BE2C (cell line): ENCODE measurements at regions not wholly inside any gene's neighbourhood (a gene's known extent, or its start where the extent isn't known, plus 50 kb on each side); places are given as distances from the start of the nearest gene placed in this dataset.

Experiments
- DNase-seq: peaks from one replicate; pipeline ENCODE4 v3.0.0-alpha.2; 2020
- H3K27me3 ChIP-seq: fragments of 250-450 bp; sonication (Bioruptor Pico); 2 replicates; pipeline ENCODE4 v1.5.1; 2020; ENCODE audit warnings: mild to moderate bottlenecking
- H3K36me3 ChIP-seq: fragments of 250-450 bp; sonication (Bioruptor Pico); 2 replicates; pipeline ENCODE4 v1.5.1; 2020; ENCODE audit warnings: mild to moderate bottlenecking
- H3K4me1 ChIP-seq: fragments of 250-450 bp; sonication (Bioruptor Pico); 2 replicates; pipeline ENCODE4 v1.5.1; 2020
- H3K4me3 ChIP-seq: 2 replicates; pipeline ENCODE4 v1.5.1; 2011; ENCODE audit warnings: low read depth, low read length
- H3K9me3 ChIP-seq: fragments of 250-450 bp; sonication (Bioruptor Pico); 2 replicates; pipeline ENCODE4 v1.5.1; 2020
- TF ChIP-seq, protein P1 (sequence below): IDR thresholded peaks from 2 replicates; pipeline ENCODE4 v1.5.1; 2012; ENCODE audit warnings: mild to moderate bottlenecking, low read depth, low read length

DNA sequence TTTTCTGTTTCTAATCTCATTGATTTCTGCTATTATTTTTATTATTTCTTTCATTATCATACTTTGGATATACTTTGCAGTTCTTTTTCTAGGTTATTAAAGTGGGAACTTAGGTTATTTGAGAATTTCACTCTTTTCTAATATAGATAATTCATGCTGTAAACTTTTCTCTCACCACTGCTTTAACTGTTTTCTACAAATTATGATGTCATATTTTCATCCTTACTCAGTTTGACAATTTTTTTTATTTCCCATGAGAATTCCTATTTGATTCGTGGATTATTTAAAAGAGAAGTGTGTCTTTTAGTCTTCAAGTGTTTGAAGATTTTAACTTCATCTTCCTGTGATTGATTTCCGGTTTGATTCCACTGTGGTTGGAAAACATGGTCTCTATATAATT, 336.8 kb upstream of the SALL1 start:
- TF ChIP-seq, protein P1, sequence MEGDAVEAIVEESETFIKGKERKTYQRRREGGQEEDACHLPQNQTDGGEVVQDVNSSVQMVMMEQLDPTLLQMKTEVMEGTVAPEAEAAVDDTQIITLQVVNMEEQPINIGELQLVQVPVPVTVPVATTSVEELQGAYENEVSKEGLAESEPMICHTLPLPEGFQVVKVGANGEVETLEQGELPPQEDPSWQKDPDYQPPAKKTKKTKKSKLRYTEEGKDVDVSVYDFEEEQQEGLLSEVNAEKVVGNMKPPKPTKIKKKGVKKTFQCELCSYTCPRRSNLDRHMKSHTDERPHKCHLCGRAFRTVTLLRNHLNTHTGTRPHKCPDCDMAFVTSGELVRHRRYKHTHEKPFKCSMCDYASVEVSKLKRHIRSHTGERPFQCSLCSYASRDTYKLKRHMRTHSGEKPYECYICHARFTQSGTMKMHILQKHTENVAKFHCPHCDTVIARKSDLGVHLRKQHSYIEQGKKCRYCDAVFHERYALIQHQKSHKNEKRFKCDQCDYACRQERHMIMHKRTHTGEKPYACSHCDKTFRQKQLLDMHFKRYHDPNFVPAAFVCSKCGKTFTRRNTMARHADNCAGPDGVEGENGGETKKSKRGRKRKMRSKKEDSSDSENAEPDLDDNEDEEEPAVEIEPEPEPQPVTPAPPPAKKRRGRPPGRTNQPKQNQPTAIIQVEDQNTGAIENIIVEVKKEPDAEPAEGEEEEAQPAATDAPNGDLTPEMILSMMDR: no peak
- H3K4me3 ChIP-seq: no peak overlapping the region
- H3K36me3 ChIP-seq: no peaks in the 10 kb centered on the region
- H3K9me3 ChIP-seq: no peaks in the 10 kb centered on the region
- DNase-seq: no peak
- H3K27me3 ChIP-seq: no peaks in the 10 kb centered on the region
- H3K4me1 ChIP-seq: no peaks in the 10 kb centered on the region

DNA sequence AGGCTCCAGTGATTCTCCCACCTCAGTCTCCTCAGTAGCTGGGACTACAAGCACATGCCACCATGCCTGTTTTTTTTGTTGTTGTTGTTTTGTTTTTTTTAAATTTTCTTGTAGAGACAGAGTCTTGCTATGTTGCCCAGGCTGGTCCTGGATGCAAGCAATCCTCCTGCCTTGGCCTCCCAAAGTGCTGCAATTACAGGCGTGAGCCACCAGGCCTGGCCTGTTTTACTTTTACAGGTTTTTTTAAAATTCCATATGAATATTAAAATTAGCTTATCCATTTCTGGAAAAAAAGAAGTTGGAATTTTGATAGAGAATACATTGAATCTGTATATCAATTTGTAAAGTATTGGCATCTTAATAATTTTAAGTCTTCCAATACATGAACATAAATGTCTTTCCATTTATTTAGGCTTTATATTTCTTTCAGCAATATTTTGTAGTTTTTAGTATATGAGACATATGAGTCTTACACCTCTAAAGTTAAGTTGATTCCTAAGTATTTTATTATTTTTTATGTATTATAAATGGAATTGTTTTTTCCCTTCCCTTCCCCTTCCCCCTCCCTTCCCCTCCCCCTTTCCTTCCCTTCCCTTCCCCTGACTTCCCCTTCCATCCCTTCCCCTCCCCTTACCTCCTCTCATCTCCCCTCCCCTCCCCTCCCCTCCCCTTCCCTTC, 323.5 kb upstream of the SALL1 start:
- no peaks in the 10 kb centered on the region for H3K4me1 ChIP-seq
- no peaks in the 10 kb centered on the region for H3K36me3 ChIP-seq
- DNase-seq: no peak
- TF ChIP-seq, protein P1: no peak
- no peaks in the 10 kb centered on the region for H3K27me3 ChIP-seq
- H3K4me3 ChIP-seq: no peak overlapping the region
- no peaks in the 10 kb centered on the region for H3K9me3 ChIP-seq

DNA sequence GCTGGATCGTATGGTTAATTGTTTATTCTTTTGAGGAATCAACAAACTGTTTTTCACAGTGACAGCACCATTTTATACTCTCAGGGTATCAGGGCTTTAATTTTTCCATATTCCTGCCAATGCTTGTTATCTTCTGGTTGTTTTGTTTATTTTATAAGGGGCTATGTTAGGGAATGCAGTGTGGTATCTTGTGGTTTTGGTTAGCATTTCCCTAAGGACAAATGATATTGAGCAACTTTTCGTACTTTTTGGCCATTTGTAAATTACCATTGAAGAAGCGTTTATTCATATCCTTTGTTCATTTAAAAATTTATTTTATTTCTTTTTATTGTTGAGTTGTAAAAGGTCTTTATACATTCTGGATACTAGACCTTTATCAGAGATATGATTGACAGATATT, 322.0 kb upstream of the SALL1 start:
- TF ChIP-seq, protein P1: no peak
- H3K9me3 ChIP-seq: no peaks in the 10 kb centered on the region
- no peak for DNase-seq
- no peaks in the 10 kb centered on the region for H3K27me3 ChIP-seq
- no peak overlapping the region for H3K4me3 ChIP-seq
- no peaks in the 10 kb centered on the region for H3K36me3 ChIP-seq
- no peaks in the 10 kb centered on the region for H3K4me1 ChIP-seq

DNA sequence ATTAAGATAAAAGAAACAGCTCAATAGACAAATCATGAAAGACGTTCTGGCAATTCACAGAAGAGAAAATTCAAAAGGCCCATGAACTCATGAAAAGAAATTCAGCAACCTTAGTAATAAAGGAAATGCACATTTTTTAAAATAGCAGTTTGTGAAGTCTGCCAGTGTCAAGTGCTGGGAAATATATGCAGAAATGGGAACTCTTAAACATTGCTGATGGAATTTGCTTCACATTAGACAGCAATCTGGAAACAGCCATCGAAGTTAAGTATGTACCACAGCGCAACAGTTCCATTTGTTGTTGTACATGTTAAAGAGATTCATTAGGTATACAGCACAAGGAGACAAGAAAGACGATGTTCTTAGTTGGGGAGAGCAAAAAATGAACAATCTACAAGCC, 319.4 kb upstream of the SALL1 start:
- Histone ChIP-seq H3K4me1 (no peaks in the 10 kb centered on the region), H3K4me3 (no peak overlapping the region), H3K9me3 (no peaks in the 10 kb centered on the region), H3K36me3 (no peaks in the 10 kb centered on the region), H3K27me3 (no peaks in the 10 kb centered on the region)
- TF ChIP-seq, protein P1: no peak
- DNase-seq: no peak

DNA sequence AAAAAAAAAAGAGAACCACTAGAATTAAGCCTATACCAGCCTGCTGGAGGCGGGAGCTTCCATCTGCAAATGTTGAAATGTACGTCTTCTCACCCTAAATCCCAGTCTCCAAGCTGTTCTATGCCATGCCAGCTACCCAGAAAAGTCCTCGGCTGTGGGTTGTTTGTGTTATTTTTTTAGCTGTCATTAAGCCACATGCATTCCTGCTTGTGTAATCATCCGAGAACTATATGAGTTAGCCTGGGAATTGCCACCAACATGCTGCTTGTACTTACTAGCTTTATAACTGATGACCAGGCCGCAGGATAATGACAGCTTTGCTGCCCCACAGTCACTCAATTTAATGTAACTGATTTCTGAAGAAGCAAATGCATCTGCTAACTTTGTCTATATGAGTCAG, 313.9 kb upstream of the SALL1 start:
- Histone ChIP-seq H3K4me3 (no peak overlapping the region), H3K4me1 (no peaks in the 10 kb centered on the region), H3K9me3 (no peaks in the 10 kb centered on the region), H3K36me3 (no peaks in the 10 kb centered on the region), H3K27me3 (no peaks in the 10 kb centered on the region)
- TF ChIP-seq, protein P1: no peak
- DNase-seq: no peak

DNA sequence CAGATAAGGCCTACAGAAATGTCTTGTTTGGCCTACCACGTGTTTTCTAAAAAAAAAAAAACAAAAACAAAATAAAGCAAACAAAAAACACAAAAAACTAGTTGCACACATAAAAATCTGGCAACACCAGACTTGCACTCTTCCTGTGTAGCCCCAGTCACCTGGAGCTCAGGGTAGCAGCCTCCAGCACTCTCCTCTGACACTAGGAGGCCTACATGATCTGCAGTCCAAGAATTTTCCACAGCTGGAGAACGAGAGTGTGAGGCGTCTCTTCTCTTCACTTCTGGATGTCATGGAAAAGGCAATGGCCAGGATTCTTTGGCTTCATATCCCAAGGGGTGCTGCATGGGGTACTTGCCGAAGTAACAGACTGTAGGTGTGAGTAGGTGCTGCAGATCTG, 310.2 kb upstream of the SALL1 start:
- H3K27me3 ChIP-seq: no peaks in the 10 kb centered on the region
- TF ChIP-seq, protein P1: no peak
- H3K4me1 ChIP-seq: no peaks in the 10 kb centered on the region
- no peaks in the 10 kb centered on the region for H3K9me3 ChIP-seq
- no peak for DNase-seq
- no peaks in the 10 kb centered on the region for H3K36me3 ChIP-seq
- H3K4me3 ChIP-seq: no peak overlapping the region
